OCI-LY1 (cell line): ENCODE measurements at regions not wholly inside any gene's neighbourhood (a gene's known extent, or its start where the extent isn't known, plus 50 kb on each side); places are given as distances from the start of the nearest gene placed in this dataset.

Experiments used
- H2AFZ ChIP-seq: fragments of 200-600 bp; sonication (generic), shearing (Covaris generic); 2 replicates; pipeline ENCODE4 v1.6.0; 2014; ENCODE audit warnings: antibody characterized with exemption, mild to moderate bottlenecking, low read length
- H3F3A ChIP-seq: fragments of 200-600 bp; sonication (generic), shearing (Covaris generic); 2 replicates; pipeline ENCODE4 v1.6.0; 2014; ENCODE audit warnings: mild to moderate bottlenecking, antibody characterized with exemption, low read length, moderate library complexity; ENCODE audit not compliant: insufficient read depth
- H3K27ac ChIP-seq: fragments of 200-600 bp; sonication (generic); 2 replicates; pipeline ENCODE4 v1.5.1; 2014; ENCODE audit warnings: low read length, mixed run types, mild to moderate bottlenecking, low read depth; ENCODE audit not compliant: poor library complexity, severe bottlenecking
- H3K27me3 ChIP-seq: fragments of 200-600 bp; sonication (generic); 2 replicates; pipeline ENCODE4 v1.6.0; 2014; ENCODE audit warnings: antibody characterized with exemption, mild to moderate bottlenecking, low read length, moderate library complexity; ENCODE audit not compliant: insufficient read depth
- H3K36me3 ChIP-seq: fragments of 200-600 bp; sonication (generic); 2 replicates; pipeline ENCODE4 v1.6.1; 2014; ENCODE audit warnings: mild to moderate bottlenecking, antibody characterized with exemption, low read length, moderate library complexity, mixed read lengths; ENCODE audit not compliant: insufficient read depth
- H3K4me1 ChIP-seq: fragments of 200-600 bp; sonication (generic); 2 replicates; pipeline ENCODE4 v1.5.1; 2014; ENCODE audit warnings: mild to moderate bottlenecking, low read length, moderate library complexity; ENCODE audit not compliant: insufficient read depth, severe bottlenecking
- H3K4me2 ChIP-seq: fragments of 200-600 bp; sonication (generic), shearing (Covaris generic); 2 replicates; pipeline ENCODE4 v1.6.1; 2014; ENCODE audit warnings: low read length
- H3K4me3 ChIP-seq: fragments of 200-600 bp; sonication (generic); 2 replicates; pipeline ENCODE4 v1.5.1; 2014; ENCODE audit warnings: low read length, low read depth, mild to moderate bottlenecking, mixed read lengths; ENCODE audit not compliant: poor library complexity, severe bottlenecking
- H3K79me2 ChIP-seq: fragments of 200-600 bp; shearing (Covaris generic); 2 replicates; pipeline ENCODE4 v1.6.1; 2016; ENCODE audit warnings: mixed run types, low read length, mixed read lengths; ENCODE audit not compliant: insufficient read depth
- H3K9ac ChIP-seq: fragments of 200-600 bp; sonication (generic), shearing (Covaris generic); 2 replicates; pipeline ENCODE4 v1.6.1; 2014; ENCODE audit warnings: mild to moderate bottlenecking, low read length, mixed read lengths
- H3K9me2 ChIP-seq: fragments of 200-600 bp; sonication (generic), shearing (Covaris generic); 2 replicates; pipeline ENCODE4 v1.6.1; 2014; ENCODE audit warnings: low read depth, mild to moderate bottlenecking, low read length, mixed read lengths
- H3K9me3 ChIP-seq: fragments of 200-600 bp; shearing (Covaris generic); 2 replicates; pipeline ENCODE4 v1.6.1; 2014; ENCODE audit warnings: low read length, mixed read lengths
- H4K20me1 ChIP-seq: fragments of 200-600 bp; sonication (generic), shearing (Covaris generic); 2 replicates; pipeline ENCODE4 v1.6.0; 2016; ENCODE audit warnings: mild to moderate bottlenecking, low read length; ENCODE audit not compliant: insufficient read depth
- EZH2 ChIP-seq: fragments of 200-600 bp; sonication (generic), shearing (Covaris generic); IDR thresholded peaks from 2 replicates; pipeline ENCODE4 v1.8.0; 2017; ENCODE audit warnings: borderline replicate concordance, mixed run types, mild to moderate bottlenecking, antibody characterized with exemption, low read length, moderate library complexity, mixed read lengths
- TF ChIP-seq, protein P1 (sequence below): fragments of 200-600 bp; sonication (generic), shearing (Covaris generic); IDR thresholded peaks from 2 replicates; pipeline ENCODE4 v1.5.1; 2017; ENCODE audit warnings: mild to moderate bottlenecking, antibody characterized with exemption, low read length, moderate library complexity, mixed read lengths

DNA sequence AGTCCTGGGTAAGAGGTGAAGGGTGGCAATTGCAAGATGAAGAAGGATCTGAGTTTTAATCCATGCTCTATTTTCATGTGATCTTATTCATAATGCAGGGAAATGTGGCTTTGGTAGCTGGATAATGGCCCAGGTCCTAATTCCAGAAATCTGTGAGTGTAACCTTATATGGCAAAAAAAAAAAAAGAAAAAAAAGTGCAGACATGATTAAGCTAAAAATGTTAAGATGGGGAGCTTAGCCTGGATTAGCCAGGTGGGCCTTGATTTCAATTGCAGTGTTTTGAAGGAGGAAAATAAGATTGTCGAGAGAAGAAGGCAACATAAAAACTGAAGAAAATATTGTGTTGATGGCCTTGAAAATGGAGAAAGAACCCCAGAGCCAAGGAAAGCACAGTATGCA lies 867.7 kb upstream of the HS3ST1 start:
- Histone ChIP-seq H3K79me2 (no peaks in the 10 kb centered on the region), H3F3A (no peaks in the 10 kb centered on the region), H3K27ac (no peak overlapping the region), H3K4me2 (no peak overlapping the region), H4K20me1 (no peaks in the 10 kb centered on the region), H3K9ac (no peak overlapping the region), H3K36me3 (no peaks in the 10 kb centered on the region), H3K4me3 (no peak overlapping the region), H3K9me2 (no peaks in the 10 kb centered on the region), H3K27me3 (no peaks in the 10 kb centered on the region), H3K4me1 (no peaks in the 10 kb centered on the region), H2AFZ (no peak overlapping the region), H3K9me3 (no peaks in the 10 kb centered on the region)
- TF ChIP-seq EZH2 = no peak
- TF ChIP-seq, protein P1, sequence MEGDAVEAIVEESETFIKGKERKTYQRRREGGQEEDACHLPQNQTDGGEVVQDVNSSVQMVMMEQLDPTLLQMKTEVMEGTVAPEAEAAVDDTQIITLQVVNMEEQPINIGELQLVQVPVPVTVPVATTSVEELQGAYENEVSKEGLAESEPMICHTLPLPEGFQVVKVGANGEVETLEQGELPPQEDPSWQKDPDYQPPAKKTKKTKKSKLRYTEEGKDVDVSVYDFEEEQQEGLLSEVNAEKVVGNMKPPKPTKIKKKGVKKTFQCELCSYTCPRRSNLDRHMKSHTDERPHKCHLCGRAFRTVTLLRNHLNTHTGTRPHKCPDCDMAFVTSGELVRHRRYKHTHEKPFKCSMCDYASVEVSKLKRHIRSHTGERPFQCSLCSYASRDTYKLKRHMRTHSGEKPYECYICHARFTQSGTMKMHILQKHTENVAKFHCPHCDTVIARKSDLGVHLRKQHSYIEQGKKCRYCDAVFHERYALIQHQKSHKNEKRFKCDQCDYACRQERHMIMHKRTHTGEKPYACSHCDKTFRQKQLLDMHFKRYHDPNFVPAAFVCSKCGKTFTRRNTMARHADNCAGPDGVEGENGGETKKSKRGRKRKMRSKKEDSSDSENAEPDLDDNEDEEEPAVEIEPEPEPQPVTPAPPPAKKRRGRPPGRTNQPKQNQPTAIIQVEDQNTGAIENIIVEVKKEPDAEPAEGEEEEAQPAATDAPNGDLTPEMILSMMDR = no peak

GRCh38 chr4:12293906-12294525 lies 865.3 kb upstream of the HS3ST1 start:
- no peaks in the 10 kb centered on the region for H3K9me3 ChIP-seq

GRCh38 chr4:12286351-12286750 lies 857.7 kb upstream of the HS3ST1 start:
- Histone ChIP-seq H3K36me3 (no peaks in the 10 kb centered on the region), H3K27ac (no peak overlapping the region), H3K4me1 (no peaks in the 10 kb centered on the region), H3K79me2 (no peaks in the 10 kb centered on the region), H3K9ac (no peak overlapping the region), H3F3A (no peaks in the 10 kb centered on the region), H2AFZ (no peak overlapping the region), H3K4me2 (no peak overlapping the region), H3K27me3 (no peaks in the 10 kb centered on the region), H3K9me2 (no peaks in the 10 kb centered on the region), H4K20me1 (no peaks in the 10 kb centered on the region), H3K9me3 (no peaks in the 10 kb centered on the region), H3K4me3 (no peak overlapping the region)
- TF ChIP-seq, protein P1 = no peak
- no peak for TF ChIP-seq EZH2

More at GRCh38 chr4:12293906-12294525, 865.3 kb upstream of the HS3ST1 start:
- Histone ChIP-seq H3K4me1 (no peaks in the 10 kb centered on the region), H3F3A (no peaks in the 10 kb centered on the region), H3K4me2 (no peak overlapping the region), H3K4me3 (no peak overlapping the region), H2AFZ (no peak overlapping the region), H3K36me3 (no peaks in the 10 kb centered on the region), H4K20me1 (no peaks in the 10 kb centered on the region), H3K27me3 (no peaks in the 10 kb centered on the region), H3K9ac (no peak overlapping the region), H3K9me2 (no peaks in the 10 kb centered on the region), H3K79me2 (no peaks in the 10 kb centered on the region), H3K27ac (no peak overlapping the region)
- no peak for TF ChIP-seq EZH2
- TF ChIP-seq, protein P1 = no peak
